Inferior parietal cortex (tissue), 1 donor: ENCODE measurements at regions not wholly inside any gene's neighbourhood (a gene's known extent, or its start where the extent isn't known, plus 50 kb on each side); places are given as distances from the start of the nearest gene placed in this dataset.
"Not testable (repeated sequence)": the region's sequence is repeated elsewhere in the genome, so short reads cannot be mapped to it uniquely, and the experiment has no call there.

ENCODE experiments used
- DNase-seq: peaks from one replicate; pipeline ENCODE4 v3.0.0-alpha.2; 2016; ENCODE audit errors: extremely low spot score

DNA sequence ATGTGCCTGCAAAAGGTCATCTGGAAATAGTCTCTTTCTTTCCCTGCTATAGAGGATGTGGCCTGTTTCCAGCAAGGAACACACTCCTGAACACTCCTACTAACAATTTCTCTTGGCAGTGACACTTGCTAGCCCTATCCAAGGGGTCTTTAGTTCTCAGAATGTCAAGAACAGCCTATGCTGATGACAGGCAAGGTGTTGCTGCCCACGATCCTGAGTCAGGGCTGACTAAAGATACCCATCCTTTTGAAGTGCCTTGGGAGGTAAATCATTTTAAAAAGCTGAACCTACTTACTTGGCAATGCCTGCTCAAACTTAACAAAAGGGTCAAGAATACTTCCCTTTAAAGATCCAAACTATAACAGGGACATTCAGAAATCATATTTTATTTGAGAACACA lies 1146.4 kb downstream of the VRK1 start:
- no peak for DNase-seq

DNA sequence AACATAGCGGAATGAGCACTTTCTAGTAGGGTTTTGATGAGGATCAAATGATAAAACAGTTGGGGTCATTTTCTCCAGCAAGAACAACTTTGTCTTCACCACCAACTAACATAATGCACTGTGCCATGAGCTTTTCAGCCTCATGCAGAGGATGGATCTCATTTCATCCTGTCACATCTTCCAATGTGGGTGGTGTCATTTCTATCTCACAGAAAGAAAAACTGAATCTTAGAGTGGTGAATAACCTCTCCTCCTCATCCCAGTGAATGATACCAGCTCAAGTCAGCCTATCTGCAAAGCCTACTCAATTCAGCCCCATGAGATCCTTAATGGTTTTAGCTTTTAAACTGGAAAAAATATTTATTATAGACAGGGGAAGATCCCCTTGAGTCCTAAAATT lies 1147.2 kb downstream of the VRK1 start:
- DNase-seq, result no peak

DNA sequence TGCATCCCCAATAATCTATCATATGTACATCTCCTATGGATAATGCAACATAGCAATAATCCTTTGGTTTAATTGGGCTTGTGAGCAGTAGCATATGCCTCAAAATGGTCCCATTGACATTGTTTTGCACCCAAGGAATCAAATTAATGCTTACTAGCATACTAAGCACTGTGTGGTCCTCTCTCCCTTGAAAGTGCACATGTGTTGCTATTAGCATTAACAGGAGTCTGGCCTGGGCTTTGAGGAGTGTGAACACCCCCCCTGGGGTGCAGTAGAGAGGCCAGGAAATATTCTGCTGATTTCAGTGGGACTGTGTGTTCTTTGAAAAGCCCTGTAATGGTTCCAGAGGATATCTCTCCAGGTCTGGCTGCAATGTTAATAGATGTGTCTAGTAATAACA lies 1148.4 kb downstream of the VRK1 start:
- no peak for DNase-seq

DNA sequence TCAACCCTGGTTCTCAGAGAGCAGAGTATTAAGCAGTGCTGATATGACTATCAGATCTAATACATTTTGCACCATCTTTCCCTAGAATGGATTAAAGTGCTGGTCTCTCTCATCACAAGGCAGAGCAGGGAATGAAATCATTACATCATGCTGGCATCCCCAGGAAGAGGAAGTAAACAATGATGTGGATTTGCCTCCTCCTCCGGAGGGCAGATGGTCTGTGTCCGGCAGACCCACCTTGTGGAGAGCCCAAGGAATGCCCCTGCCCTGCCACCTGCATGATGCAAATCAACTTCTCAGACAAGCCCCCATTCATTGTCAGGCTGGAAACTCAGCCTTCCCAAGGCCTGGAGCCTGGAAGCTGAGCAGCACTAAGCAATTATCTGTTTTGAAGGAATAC lies 1149.1 kb downstream of the VRK1 start:
- no peak for DNase-seq

DNA sequence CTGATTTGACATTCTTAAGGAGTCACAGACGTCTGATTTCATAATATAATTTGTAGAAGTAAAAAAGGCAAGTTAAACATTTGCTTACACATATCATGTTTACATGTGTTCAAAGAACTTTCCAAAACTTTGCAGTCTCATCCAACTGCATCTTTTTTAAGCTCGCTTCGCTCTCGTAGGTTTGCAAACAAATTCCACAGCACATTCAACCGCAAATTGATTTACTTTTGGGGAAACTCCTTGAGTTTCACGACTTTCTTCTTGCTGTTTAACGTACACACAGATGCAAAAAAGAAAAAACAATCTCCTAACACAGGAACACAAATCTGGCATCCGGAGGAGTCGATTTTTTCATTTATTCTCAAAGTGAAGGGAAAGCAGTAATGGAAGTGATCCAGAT lies 1149.5 kb downstream of the VRK1 start:
- DNase-seq, result no peak

DNA sequence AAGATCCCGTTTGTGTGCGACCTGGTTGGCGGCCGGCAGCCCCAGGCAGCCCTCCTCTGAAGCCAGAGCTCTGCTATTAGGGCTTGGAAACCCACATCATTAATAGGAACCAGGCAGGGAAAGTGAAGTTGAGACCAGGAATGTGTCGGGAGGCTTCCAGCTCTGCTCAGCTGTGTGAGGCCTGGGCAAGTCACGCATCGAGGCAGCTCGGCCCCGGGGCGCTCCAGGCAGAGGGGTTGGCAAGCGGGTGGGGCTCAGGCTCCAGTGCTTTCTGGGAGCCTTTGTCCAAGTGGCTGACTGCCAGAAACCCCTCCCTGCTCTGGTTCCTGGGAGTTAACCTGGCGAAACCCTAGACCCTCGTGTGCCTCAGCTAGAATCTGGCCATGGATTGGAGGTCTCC lies 1151.7 kb downstream of the VRK1 start:
- DNase-seq, result no peak

DNA sequence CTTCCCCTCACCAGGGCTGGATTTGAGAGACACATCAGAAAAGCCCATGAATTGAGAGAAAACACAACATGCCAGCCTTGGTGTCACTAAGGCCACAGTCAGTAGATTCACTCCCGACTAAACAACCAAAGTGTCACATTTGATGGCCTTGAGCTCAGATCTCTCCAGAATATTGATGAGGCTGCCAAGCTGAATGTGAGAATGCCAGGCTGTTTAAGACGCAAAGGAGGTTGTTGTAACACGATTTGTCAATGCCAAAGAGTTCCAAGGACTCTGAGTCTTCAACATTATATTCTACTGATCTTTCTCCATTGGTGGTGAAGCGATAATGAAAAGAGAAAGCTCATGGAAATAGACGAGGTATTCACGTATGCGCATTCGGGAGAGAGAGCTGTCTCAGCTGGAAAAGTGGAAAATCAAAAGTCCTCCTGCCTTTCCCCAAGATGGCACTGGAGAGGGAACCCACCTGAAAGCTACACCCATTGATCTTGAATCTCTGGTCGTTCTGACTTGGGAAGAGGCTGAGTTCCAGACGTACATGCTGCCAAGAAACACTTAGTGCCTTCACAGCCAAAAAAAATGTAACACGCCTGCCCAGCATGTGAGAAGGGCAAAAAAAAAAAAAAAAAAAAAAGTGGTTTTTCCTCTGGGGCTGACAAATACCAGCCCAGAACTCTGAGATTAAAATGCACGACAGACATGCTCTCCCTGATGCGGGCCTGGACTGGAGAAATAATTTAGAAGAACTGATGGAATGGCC lies 1159.6 kb downstream of the VRK1 start:
- no peak for DNase-seq

DNA sequence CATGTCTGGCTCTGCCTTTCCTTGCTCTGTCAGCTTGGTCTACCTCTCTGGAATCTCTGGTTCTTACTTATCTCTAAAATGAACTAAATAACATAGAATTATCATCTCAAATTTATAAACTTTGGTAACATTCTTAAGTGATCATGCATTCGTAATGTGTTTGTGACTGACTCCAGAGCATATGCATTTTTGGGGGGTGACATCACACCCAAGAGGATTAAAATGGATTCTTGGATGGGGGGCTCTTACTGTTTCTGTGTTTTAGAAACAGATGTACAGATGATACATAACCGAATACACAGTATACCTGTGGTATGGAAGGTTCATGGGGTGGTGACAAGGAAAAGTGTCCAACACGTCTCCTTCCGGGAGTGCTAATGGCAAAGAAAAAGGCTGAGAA lies 1162.1 kb downstream of the VRK1 start:
- DNase-seq, result no peak

DNA sequence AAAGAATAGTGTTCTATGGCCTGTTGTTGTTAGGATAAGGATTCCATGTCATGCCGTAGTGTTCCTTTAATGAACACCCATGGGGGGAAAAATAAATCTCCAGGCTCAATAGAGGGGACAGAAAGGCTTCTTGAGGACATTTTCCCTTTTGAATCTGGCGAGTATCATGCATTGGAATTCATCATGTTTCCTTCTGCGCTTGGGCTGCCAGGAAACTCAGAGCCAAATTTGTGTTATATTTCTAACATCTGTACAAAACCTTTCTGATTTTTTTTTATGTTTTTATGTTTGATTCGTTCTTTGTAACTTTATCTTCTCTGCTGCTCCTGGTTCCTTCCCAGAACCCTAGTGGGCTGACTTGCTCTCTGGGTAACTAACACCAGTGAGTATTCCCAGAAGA lies 1163.3 kb downstream of the VRK1 start:
- no peak for DNase-seq

DNA sequence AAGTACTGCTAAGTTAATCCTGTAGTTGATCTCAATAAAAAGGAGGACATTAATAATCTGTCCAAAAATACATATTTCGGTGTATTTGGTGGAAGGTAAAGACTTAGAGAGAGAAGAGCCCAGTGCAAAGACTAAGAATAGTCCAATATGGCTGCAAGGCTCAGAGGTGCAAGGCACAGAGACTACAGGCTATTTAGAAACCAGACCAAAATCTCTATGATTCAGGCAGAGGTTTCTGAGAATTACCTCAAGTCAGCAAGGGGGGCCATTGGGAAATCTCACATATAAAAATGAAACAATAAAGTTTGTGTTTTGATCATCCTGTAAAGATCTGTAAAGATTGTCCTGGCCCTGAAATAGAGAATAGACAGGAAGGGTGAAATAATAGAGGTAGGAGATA lies 1173.0 kb downstream of the VRK1 start:
- no peak for DNase-seq

DNA sequence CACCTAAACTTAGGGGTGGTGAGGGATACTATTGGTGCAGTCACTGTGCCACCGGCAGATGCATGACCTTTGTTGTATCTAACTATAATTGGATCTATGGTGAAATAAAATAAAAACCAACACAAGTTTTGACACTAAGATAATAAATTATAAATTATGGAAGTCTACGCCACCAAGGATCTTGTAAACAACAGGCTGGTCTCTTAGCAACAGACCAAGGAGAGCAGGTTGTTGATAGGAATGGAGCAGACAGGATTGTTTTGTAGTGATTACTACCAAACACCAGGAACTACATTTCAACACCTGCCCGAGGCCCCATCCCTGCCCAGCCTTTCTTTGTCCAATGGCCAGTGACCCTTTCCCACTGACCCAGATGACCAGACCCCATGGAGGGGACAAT lies 1178.0 kb downstream of the VRK1 start:
- no peak for DNase-seq

DNA sequence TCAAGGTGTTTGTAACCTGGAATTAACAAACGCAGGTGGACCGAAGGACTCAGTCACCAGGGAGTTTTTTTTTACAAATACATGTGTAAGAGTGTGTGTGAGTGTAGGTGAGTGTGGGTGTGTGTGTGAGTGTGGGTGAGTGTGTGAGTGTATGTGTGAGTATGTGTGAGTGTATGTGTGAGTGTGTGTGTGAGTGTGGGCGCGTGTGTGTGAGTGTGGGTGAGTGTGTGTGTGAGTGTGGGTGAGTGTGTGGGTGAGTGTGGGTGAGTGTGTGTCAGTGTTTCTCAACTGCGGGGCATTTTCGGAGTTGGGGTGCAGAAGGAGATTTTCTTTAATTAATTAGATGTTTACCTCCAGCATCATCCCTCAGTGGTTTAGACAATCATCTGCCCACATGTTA lies 1178.8 kb downstream of the VRK1 start:
- DNase-seq, result no peak

DNA sequence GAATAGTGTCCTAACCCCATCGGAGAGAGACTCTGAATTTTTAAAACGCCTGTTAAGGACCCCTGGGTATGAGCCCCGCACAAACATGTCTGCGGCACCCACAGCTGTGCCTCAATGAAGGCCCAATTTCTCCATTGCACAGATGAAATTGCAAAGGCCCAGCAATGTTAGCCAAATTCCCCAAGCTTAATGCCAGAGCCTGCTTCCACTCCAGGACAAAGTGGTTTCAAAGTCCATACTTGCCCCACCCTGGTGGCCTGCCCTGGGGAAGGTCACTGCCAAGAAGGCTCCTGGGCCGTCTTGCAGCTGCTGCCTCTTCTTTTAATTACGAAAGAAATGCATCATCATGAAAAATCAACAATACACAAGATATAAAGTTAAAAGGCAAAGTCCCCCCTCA lies 1179.7 kb downstream of the VRK1 start:
- no peak for DNase-seq

DNA sequence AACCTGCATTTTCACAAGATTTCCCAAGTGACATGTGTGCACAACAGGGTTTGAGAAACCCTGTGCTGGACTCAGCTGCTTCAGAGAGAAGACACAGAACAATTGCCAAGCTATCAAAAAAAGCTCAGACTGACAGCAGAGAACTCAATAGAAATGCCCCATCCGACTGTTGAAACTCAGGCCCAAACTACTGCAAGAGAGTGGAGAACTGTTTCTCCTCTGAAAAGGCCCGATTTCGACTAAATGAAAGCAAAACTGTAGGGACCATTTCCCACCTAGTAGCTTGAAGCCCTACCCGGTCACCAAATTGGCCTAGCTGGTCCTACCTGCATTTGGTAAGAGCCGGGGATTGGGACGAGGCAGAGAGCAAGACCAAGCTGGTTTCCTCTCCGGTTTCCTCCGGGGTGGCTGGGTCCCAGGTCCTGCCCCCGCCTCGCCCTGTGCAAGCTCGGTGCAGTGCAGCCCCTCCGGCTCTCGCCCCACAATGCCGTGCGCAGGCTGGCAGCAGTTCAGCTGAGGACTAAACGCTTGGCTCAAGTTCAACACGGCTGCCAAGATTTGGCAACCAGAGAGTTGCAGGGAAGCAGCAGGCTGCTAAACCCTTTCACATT lies 1180.6 kb downstream of the VRK1 start:
- peak; percentile 64 for DNase-seq

DNA sequence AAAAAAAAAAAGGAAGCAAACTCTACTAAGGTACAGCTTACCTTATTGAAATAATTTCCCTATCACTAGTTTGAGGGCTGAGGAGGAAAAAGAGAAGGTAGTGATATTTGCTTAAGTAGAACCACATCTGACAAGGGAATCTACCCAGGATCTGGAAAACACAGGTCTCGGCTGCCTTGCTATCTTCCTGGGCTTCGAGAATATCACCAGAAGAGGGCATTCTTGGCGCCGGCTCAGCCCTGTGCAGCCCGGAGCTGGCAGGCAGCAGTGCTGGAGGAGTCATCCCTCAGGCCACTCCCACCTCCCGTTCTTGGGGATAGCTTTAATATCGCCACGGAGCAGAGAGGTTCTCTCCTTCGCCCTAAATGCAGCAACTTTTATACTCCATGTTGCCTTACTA lies 1181.2 kb downstream of the VRK1 start:
- DNase-seq, result peak; percentile 69

DNA sequence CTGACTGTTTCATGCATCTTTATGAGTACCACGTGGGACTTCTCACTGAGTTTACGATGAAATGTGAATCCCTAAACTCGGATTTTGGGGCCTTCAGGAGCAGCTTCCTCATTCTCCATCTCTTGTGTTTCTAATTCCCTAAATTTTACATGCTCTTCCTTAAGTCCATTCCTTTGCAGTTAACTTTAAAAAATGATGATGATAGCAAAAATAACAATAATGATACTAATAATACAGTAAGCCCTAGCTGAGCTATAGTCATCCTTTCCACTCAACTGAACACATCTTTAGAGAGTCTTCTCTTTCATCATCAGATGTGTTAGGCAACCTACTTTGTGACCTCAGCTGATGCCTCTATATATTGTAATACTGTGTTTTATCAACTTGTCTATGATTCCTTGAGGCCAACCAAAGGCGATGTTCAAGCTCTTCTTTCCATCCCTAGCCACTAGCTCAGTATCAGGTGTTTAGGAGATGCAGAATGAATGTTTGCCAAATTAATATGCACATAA lies 1196.4 kb downstream of the VRK1 start:
- DNase-seq, result no peak

DNA sequence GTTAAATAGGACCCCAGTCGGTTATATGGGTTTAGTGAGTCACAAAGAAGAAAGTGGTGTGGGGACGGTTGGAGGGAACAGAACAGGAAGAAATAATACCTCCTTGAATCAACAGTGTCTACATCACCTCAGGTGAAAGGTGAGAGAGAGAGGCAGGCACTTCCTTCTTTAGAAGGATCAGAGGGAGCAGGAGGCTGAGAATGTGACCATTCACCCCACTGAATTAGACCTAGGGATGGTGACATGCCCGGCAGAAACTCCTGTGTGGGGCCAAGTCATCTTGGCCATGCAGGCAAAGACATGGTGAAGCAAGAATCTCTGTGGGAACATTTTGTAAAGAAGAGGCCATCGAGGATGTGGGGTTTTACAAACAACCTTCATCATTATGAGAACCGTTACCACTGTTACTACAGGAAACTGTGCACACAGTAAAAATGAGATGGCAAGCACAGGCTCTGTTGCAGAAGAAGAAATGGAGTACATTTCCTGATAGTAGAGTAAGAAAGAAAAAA lies 1196.9 kb downstream of the VRK1 start:
- no peak for DNase-seq

DNA sequence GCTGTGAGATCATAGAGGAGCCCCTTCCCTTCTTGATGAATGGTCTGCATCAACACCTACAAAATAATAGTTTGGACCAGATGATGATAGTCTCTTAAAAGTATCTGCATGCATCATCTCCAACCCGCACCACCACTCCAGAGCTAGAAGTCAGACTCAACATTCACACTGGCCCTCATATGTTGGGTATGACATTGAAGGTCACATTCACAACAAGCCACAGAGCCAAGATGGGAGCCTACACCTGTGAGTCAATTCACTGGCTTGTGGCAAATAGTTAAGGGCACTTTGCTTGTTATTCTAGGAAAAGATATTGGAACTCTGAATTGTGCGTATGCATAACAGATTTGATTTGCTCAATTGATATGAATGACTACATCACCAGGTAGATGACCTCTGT lies 1197.9 kb downstream of the VRK1 start:
- DNase-seq, result no peak

DNA sequence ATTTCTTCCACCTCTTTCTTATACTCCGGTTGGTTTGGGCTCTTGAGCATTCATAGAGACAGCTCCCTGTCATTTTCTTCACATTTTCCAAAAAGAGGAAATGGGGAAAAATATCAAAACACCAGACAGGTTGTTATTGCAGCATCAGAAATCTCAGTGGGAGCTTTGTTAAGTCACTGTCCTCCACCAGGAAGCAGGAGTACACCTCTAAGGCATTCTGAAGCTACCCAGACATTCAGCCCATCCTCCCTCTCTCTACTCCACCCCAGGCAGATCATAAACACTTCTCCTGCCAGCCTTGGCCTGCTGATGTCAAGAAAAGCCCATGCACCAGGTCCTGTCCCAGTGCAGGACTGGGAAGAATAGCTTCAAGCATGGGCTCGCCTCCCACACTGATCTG lies 1198.3 kb downstream of the VRK1 start:
- no peak for DNase-seq

DNA sequence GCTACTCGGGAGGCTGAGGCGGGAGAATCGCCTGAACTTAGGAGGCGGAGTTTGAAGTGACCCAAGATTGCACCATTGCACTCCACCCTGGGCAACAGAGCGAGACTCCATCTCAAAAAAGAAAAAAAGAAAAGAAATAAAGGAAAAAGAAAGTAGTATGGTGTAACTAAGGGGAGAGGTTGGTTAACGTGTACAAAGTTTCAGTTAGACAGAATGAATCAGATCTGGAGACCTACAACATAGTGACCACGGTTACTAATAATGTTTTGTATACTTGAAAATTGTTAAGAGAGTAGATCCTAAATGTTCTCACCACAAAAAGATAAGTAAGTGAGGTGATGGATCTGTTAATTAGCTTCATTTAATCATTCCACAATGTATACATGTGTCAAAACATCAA lies 1208.8 kb downstream of the VRK1 start:
- DNase-seq, result no peak

DNA sequence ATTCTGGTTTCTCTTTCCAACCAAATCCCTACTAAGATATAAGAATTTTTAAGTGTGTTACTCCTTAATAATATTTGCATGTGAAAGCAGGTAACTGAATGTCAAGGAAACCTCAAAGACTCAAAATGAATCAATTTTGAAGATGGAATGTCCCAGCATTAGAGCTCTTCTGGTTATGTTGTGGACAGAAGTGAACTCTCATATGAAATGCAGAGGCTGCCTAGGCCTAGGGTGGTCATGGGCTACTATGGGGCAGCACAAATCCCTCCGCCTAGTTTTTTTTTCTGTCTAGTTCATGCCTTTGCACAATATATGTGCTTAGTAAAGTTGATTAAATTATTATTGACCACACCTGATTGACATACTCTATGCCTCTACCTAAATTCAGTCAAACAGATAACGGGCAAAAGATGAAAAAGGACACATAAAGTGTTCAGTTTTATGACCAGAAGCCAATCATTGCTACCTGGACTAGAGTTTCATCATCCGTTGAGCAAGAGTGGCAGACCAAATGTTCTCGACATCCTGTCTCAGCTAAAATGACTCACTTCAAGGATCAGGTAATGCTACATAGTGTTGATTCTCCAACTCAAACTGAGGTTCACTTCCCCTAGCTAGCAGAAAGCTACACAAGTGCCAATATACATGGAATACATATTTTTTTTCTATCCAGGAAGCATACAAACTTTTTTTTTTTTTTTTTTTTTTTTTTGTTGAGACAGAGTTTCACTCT lies 1211.4 kb downstream of the VRK1 start:
- DNase-seq, result no peak

DNA sequence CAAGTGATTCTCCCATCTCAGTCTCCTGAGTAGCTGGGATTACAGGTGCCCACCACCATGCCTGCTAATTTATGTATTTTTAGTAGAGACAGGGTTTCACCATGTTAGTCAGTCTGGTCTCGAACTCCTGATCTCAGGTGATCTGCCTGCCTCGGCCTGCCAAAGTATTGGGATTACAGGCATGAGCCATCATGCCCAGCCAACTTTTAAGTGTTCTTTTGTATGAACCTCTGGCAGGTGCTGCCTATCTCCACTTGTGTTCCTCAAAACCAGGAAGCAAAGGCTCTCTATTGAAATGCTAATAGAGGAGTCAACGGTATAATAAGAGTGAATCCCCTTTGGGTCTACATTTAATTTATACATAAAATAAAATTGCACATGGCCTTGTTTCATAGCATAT lies 1212.0 kb downstream of the VRK1 start:
- DNase-seq, result not testable (repeated sequence)

DNA sequence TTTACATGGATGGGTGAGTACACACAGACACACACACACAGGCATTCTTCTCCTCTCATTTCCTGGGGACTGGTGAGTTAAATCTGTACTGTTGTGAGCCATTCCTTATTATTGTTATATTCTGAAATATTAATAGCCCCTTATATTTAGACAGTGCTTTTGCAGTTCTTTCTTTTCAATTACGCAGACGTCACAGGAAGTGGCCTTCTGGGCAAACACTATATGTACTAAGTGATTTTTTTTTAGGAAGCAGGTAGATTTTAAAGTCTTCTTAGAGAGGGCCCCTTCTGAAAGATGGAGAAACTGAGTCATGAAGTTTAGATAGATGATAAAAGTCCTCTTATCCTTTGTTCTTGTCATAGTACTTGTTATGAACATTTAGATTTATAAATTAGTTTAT lies 1213.6 kb downstream of the VRK1 start:
- DNase-seq, result no peak
